ENCODE measurements at regions not wholly inside any gene's neighbourhood (a gene's known extent, or its start where the extent isn't known, plus 50 kb on each side); places are given as distances from the start of the nearest gene placed in this dataset.

GRCh38 chr18:73918816-73919215 lies 228.8 kb downstream of the FBXO15 start:
- no peak for DNase-seq (ENCODE audit: low read depth)

GRCh38 chr18:73917046-73917445 lies 230.6 kb downstream of the FBXO15 start:
- no peak for DNase-seq (ENCODE audit: low read depth)

DNA sequence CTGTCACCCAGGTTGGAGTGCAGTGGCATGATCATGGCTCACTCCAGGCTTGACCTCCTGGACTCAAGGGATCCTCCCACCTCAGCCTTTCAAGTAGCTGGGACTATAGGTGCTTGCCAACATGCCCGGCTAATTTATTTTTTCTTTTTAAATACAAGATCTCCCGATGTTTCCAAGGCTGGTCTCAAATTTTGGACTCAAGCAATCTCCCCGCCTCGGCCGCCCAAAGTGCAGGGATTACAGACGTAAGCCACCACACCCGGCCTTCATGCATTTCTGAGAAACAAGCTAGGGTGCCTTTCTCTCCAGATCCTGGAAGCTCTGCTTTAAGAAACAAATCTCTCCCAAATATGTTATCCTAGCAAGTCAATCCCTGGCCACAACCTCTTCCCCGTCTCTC lies 234.1 kb downstream of the FBXO15 start:
- DNase-seq (ENCODE audit: low read depth), result no peak

- no peak for DNase-seq (ENCODE audit: low read depth)
Observed at GRCh38 chr18:73908323-73908722, 239.3 kb downstream of the FBXO15 start.

GRCh38 chr18:73901566-73901965 lies 246.1 kb downstream of the FBXO15 start:
- no peak for DNase-seq (ENCODE audit: low read depth)

DNA sequence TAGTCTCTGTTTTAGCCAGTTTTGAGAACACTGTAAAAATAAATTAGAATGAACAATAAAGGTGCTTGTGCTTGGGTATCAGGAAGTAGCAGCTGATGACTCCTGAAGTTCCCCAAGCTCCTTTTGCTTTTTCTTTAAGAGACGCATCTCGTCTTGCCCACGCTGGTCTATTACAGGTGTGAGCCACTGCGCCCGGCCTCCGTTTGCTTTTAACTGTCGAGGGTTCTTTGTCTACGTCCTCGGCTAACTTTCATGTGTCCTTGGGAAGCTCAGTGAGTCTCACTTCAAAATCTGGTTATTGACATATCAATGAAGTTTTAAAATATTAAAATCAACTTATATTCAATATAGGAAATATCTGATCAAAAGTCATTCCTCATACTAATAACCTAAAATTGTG lies 246.5 kb downstream of the FBXO15 start:
- no peak for DNase-seq (ENCODE audit: low read depth)

DNA sequence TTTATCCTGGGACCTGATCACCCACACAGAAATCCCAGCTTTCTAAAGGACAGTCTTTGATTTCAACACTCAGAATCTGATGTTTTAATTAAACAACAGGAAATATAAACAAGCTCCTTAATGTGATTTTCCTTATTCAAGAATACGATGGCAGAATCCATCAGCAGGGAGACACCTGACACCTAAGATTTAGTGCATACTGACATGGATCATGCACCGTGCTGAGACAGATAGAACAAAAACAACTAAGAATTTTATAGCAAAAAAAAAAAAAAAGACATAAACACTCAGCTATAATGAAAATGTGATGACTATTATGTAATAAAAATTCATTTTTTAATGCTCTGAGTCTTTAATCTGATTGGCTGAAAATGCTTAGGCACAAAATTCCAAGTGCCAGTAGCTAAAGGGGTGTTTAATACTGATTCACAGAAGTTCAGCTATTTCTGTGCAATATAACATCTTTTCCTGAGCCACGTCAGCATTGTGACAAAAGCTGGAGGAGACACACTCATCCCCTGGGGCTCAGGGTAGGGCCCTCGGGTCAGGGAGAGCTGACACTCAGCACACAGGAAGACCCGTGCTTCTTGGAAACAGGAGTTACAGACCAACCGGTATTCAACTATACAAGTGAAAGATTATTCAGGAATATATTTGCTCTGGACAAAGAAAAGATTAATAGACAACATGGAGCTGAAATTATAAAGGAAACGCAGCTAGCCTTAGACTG lies 247.4 kb downstream of the FBXO15 start:
- DNase-seq (ENCODE audit: low read depth), result no peak

GRCh38 chr18:73897517-73897916 lies 250.1 kb downstream of the FBXO15 start:
- no peak for DNase-seq (ENCODE audit: low read depth)

DNA sequence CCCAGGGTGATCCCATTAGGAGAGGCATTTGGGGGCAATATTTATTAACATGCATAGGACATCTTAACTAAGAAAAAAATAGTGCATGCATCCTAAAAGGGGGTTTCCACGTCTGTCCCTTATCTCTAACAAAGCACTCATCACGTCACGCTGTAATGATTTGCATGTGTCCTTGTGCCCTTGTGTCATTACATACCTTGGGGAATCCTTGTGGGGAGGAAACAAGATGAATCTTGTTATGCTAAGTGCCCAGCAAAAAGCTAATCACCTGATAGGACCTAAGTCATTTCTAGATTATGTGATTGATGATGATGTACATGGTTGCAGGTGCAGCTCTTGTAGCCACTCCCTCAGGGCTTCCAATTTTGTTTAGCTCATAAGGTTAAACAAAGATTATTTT lies 250.9 kb downstream of the FBXO15 start:
- DNase-seq (ENCODE audit: low read depth), result no peak

- no peak for DNase-seq (ENCODE audit: low read depth)
Observed at GRCh38 chr18:73895701-73896100, 251.9 kb downstream of the FBXO15 start.

DNA sequence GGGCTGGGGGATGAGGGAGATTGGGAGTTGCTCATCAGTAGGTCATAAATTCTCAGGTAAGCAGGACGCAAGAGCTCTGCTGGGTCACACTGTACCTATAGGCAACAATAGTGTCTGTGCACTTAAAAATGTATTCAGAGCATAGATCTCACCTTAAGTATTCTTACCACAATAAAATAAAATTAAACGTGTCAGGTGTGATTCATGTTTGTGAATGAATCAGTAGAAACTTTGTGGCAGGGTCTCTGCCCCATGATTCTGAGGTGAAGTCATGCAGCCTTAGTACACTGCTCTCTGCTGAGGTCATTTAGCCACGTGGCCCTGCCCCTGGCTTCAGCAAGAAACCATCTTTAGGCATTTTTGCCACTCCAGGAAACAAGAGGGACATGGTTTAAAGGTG lies 253.8 kb downstream of the FBXO15 start:
- no peak for DNase-seq (ENCODE audit: low read depth)

DNA sequence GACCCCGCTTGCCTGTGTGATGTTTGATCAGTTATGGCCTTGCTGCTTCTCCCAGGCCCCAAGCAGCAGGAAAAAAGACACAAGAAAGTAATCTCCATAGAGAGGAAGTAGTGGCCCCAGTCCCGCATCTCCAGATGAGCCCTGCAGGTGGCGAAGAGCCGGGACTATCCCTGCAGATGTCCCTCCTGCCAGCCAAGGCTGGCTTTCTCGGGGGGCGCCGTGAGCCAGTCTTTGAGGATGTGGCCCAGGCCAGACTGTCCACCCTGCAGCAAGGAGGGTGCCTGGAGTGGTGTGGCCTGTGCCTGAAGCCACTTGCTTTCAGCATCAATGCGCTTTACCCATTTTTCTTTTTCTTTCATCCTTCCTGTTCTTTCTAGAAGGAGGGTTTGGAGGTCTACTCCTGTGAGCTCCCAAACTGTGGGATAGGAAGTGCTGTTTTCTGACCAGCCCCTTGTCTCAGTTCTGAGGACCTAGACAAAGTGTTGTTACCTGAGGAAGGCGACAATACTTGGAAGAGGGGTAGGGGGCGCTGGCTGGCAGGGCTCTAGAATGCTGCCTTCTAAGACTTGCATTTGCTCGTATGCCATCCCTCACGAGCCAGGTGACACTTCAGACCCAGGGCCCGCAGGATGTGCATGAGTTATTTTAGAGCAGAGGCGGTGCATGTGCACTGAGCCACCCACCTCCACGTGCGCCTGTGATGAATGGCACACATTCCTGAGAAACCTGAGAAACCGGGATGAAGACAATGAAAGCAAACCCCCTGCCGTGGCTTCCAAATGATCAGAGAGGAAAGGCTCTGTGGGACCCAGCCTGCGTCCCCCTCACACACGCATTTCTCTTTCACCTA lies 255.8 kb downstream of the FBXO15 start:
- no peak for DNase-seq (ENCODE audit: low read depth)

- DNase-seq (ENCODE audit: low read depth), result no peak
Observed at GRCh38 chr18:73888565-73888964, 259.1 kb downstream of the FBXO15 start.

- no peak for DNase-seq (ENCODE audit: low read depth)
Observed at GRCh38 chr18:73887801-73888200, 259.8 kb downstream of the FBXO15 start.

GRCh38 chr18:73884868-73885267 lies 262.8 kb downstream of the FBXO15 start:
- no peak for DNase-seq (ENCODE audit: low read depth)

GRCh38 chr18:73881396-73881917 lies 266.2 kb downstream of the FBXO15 start:
- no peak for DNase-seq (ENCODE audit: low read depth)

DNA sequence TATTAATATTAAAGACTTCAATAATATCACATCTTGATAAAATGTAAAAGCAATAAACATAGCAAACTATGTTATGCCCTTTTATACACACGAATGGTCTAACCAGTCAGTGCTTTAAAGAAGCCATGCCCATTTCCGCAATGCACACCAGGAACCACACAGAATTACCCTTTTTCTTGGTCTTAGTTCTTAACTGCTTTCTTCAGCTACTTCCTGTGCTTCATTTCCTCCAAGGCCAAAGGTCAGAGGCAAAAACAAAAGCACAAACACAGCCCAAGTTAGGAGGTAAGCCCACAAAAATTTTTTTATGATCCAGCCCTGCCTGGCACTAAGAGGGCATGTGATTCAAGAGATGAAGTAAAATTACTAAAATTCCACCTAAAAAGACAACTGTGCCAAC lies 267.2 kb downstream of the FBXO15 start:
- DNase-seq (ENCODE audit: low read depth), result no peak

GRCh38 chr18:73879766-73880165 lies 267.9 kb downstream of the FBXO15 start:
- DNase-seq (ENCODE audit: low read depth), result no peak

- DNase-seq (ENCODE audit: low read depth), result no peak
Observed at GRCh38 chr18:73879328-73879727, 268.3 kb downstream of the FBXO15 start.

DNA sequence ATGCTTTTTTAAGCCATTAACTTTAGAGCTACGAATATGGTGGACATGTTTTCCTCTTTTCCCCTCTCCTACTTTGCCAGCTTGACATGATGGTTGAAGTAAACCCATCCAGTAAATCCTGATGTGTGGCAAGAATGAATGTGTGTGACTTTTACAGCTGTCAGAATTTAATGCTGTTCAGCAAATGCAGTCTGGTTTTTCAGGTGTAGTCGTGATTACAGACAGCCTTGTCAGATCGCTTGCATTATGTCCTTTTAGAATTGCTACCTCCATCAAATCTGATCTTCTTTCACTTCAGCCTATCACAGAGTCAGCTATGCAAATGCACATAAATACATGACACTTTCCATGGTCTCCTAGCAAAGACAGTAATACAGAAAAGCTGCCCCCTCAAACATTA lies 278.5 kb downstream of the FBXO15 start:
- no peak for DNase-seq (ENCODE audit: low read depth)

- DNase-seq (ENCODE audit: low read depth), result no peak
Observed at GRCh38 chr18:73861771-73862170, 285.9 kb downstream of the FBXO15 start.

GRCh38 chr18:73859837-73860397 lies 287.7 kb downstream of the FBXO15 start:
- DNase-seq (ENCODE audit: low read depth), result no peak

Measured in activated T-cell treated with anti-CD3 and anti-CD28 coated beads for 24 hours (primary cell).